Thoracic aorta (tissue), 2 donors: ENCODE measurements at regions not wholly inside any gene's neighbourhood (a gene's known extent, or its start where the extent isn't known, plus 50 kb on each side); places are given as distances from the start of the nearest gene placed in this dataset.

ENCODE experiments used
- ATAC-seq: fragments of 150-250 bp; one replicate; pipeline ENCODE4 v1.8.0; 2017; ENCODE audit warnings: low read depth; ENCODE audit not compliant: insufficient number of reproducible peaks, low FRiP score
- DNase-seq: peaks from one replicate; pipeline ENCODE4 v3.0.0-alpha.2; 2020; ENCODE audit warnings: low spot score
- H3K27ac ChIP-seq, 2 donors: fragments of 200-600 bp; sonication (generic); 1 replicate in 1 of 2; 2 replicates in 1 of 2; pipeline ENCODE4 v1.5.1; 2016; ENCODE audit warnings: mild to moderate bottlenecking in 2 of 2, moderate library complexity in 2 of 2
- H3K27me3 ChIP-seq: fragments of 200-600 bp; sonication (generic); replicated peaks from 2 replicates; pipeline ENCODE4 v1.6.0; 2016; ENCODE audit warnings: mild to moderate bottlenecking; ENCODE audit not compliant: insufficient read depth
- H3K36me3 ChIP-seq: fragments of 200-600 bp; sonication (generic); one replicate; pipeline ENCODE4 v1.5.1; 2016
- H3K4me1 ChIP-seq, 2 donors: fragments of 200-600 bp; sonication (generic); 1 replicate in 1 of 2; 2 replicates in 1 of 2; pipeline versions ENCODE4 v1.5.1 to v1.6.0; 2016; ENCODE audit warnings: low read depth in 2 of 2, mild to moderate bottlenecking in 1 of 2; ENCODE audit not compliant: control insufficient read depth in 1 of 2
- H3K4me3 ChIP-seq: fragments of 200-600 bp; sonication (generic); 2 replicates; pipeline ENCODE4 v1.5.1; 2016; ENCODE audit warnings: mild to moderate bottlenecking
- H3K9me3 ChIP-seq: fragments of 200-600 bp; sonication (generic); 2 replicates; pipeline ENCODE4 v1.5.1; 2016
- CTCF ChIP-seq: fragments of 200-600 bp; sonication (generic); IDR thresholded peaks from one replicate; pipeline ENCODE4 v1.5.1; 2019; ENCODE audit warnings: antibody characterized with exemption

GRCh38 chr3:86438544-86438943, 552.4 kb downstream of the VGLL3 start:
- no peaks in the 10 kb centered on the region for H3K36me3 ChIP-seq
- TF ChIP-seq CTCF: no peak
- no peak for DNase-seq
- no peak overlapping the region for H3K27ac ChIP-seq
- no peaks in the 10 kb centered on the region for H3K4me1 ChIP-seq
- H3K9me3 ChIP-seq: no peaks in the 10 kb centered on the region
- H3K4me3 ChIP-seq: no peak overlapping the region
- ATAC-seq: no peak
- no peaks in the 10 kb centered on the region for H3K27me3 ChIP-seq

DNA sequence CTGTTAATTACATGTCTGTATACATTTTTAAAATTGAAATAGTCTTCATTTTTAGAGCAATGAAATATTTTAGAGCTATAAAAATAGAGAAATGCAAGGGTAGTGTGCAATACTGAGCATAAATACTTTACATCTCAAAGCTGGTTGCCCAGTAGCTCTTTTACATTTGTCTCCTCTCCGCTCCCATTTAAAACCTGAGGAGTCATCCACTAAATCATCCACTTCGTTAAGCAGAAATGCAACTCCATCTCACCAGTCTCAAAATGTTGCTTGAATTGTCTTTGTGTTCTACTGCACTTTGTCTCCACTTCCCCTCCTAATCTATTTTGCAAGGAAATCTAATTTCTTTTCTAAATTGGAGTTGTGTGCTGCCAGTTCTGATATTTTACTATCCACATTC, 563.6 kb downstream of the VGLL3 start:
- H3K27me3 ChIP-seq: no peaks in the 10 kb centered on the region
- DNase-seq: no peak
- H3K4me1 ChIP-seq: no peaks in the 10 kb centered on the region
- no peaks in the 10 kb centered on the region for H3K36me3 ChIP-seq
- no peaks in the 10 kb centered on the region for H3K9me3 ChIP-seq
- no peak overlapping the region for H3K27ac ChIP-seq
- no peak for TF ChIP-seq CTCF
- H3K4me3 ChIP-seq: no peak overlapping the region
- no peak for ATAC-seq

DNA sequence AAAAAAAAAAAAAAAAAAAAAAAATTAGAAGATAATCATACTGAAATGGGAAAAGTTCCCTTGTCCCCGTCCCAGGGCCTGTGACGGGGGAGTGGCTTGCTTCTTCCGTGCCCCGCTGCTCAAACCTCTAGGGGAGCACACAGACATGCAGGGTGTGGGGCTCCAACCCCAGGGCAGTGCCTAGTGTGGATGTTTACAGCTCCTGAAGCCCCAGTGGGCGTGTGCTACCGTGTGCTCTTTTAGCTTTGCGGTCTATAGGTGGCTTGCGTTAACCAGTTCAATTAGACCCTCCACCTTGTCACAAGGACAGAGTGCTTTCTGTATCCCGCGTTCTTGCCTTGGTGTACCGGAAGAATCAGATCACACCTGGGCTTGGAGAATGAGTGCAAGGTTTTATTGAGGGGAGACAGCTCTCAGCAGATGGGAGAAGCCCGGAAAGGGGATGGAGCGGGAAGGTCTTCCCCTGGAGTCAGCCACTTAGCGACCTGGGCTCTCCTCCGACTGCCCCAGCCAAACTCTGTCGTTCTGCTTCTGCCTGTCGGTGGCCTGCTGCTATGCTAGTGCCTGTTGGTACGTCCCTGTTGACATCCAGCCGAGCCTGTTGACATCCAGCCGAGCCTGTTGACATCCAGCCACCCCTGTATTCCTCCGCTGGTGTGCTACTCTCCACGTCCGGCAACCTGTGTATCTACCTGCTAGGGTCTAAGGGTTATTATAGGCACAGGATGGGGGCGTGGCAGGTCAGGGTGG, 569.8 kb downstream of the VGLL3 start:
- TF ChIP-seq CTCF: no peak
- no peak for ATAC-seq

GRCh38 chr3:86418861-86419260, 572.1 kb downstream of the VGLL3 start:
- Histone ChIP-seq H3K27me3 (no peaks in the 10 kb centered on the region), H3K36me3 (no peaks in the 10 kb centered on the region), H3K4me1 (no peaks in the 10 kb centered on the region), H3K9me3 (no peaks in the 10 kb centered on the region), H3K27ac (no peak overlapping the region), H3K4me3 (no peak overlapping the region)
- TF ChIP-seq CTCF: no peak
- ATAC-seq: no peak
- DNase-seq: no peak

More for the DNA sequence above, 569.8 kb downstream of the VGLL3 start:
- DNase-seq: no peak
- no peaks in the 10 kb centered on the region for H3K4me1 ChIP-seq
- H3K9me3 ChIP-seq: no peaks in the 10 kb centered on the region
- H3K27ac ChIP-seq: no peak overlapping the region
- no peak overlapping the region for H3K4me3 ChIP-seq
- H3K27me3 ChIP-seq: no peaks in the 10 kb centered on the region
- H3K36me3 ChIP-seq: no peaks in the 10 kb centered on the region

- no peak for TF ChIP-seq CTCF
- DNase-seq: no peak
- no peaks in the 10 kb centered on the region for H3K4me1 ChIP-seq
- no peak overlapping the region for H3K27ac ChIP-seq
- no peaks in the 10 kb centered on the region for H3K9me3 ChIP-seq
- H3K27me3 ChIP-seq: no peaks in the 10 kb centered on the region
- ATAC-seq: no peak
- H3K36me3 ChIP-seq: no peaks in the 10 kb centered on the region
- no peak overlapping the region for H3K4me3 ChIP-seq
Measured at GRCh38 chr3:86416334-86416733, 574.6 kb downstream of the VGLL3 start.
